ENCODE measurements at regions not wholly inside any gene's neighbourhood (a gene's known extent, or its start where the extent isn't known, plus 50 kb on each side); places are given as distances from the start of the nearest gene placed in this dataset.

DNA sequence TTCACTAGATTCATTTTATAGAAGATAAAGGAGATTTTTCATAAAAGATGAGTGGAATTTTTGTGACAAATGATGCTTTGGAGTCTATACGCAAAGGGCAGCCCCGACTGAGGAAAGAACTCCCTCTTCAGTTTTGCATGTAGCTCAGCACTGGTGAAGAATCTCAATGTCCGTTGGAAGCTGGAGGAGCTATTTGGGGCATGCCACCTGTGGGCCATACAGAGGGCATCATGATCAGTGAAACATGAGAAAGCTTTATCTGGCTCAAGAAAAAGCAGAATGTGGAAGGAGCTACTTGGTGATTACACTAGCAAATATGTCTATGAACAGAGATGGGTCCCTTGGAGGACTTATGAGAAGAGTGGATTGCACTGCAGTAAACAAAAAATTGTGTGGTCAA, 1359.3 kb downstream of the REEP3 start:
- TF ChIP-seq, protein P1, sequence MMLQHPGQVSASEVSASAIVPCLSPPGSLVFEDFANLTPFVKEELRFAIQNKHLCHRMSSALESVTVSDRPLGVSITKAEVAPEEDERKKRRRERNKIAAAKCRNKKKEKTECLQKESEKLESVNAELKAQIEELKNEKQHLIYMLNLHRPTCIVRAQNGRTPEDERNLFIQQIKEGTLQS (CRISPR knock-in tag; IDR thresholded peaks at IDR 0.05) = no peak
- TF ChIP-seq ZNF644 (CRISPR knock-in tag; IDR thresholded peaks at IDR 0.05; ENCODE audit: low read depth) = no peak

Measured in HepG2 (cell line).